ENCODE measurements at regions not wholly inside any gene's neighbourhood (a gene's known extent, or its start where the extent isn't known, plus 50 kb on each side); places are given as distances from the start of the nearest gene placed in this dataset.

- no peak for DNase-seq (ENCODE audit: low read depth in 1 of 2, low spot score in 2 of 2)
Observed at GRCh38 chr20:10986586-10986985, 312.8 kb upstream of the JAG1 start.

More at GRCh38 chr20:10986586-10986985, 312.8 kb upstream of the JAG1 start:
- H3K18ac ChIP-seq (ENCODE audit: extremely low read depth, low read length): no peak overlapping the region
- H3K23ac ChIP-seq (ENCODE audit: insufficient read length): no peak overlapping the region
- ChIA-PET POLR2A (ENCODE audit: partially characterized antibody) (no interaction called here), CTCF (ENCODE audit: partially characterized antibody) (interaction anchor here (1.1 to 1.2 kb wide), 2 partner anchors 10 to 16 kb away, joined by 3 read pairs; no protein-coding TSS in a partner anchor)
- H2BK15ac ChIP-seq (ENCODE audit: low read length): no peak overlapping the region
- H3K56ac ChIP-seq (replicated peaks; ENCODE audit: insufficient read length, low read depth, low read length): no peak overlapping the region
- H3K14ac ChIP-seq (ENCODE audit: insufficient read length): no peak overlapping the region
- H3K4ac ChIP-seq (replicated peaks; ENCODE audit: insufficient read length, low read depth, low read length): no peak overlapping the region
- FAIRE-seq: no peak
- H4K91ac ChIP-seq (replicated peaks; ENCODE audit: insufficient read length, low read length): no peak overlapping the region
- no peaks in the 10 kb centered on the region for H3K4me1 ChIP-seq (replicated peaks in 1 of 4; ENCODE audit: control insufficient read depth in 3 of 4, insufficient read depth in 4 of 4, low read length in 3 of 4)
- no peaks in the 10 kb centered on the region for H3K79me2 ChIP-seq (ENCODE audit: control insufficient read depth in 1 of 2, insufficient read depth in 2 of 2, low read length in 2 of 2)
- no peaks in the 10 kb centered on the region for H3K23me2 ChIP-seq (ENCODE audit: low read depth, low read length)
- H3K9ac ChIP-seq (replicated peaks in 1 of 4; ENCODE audit: extremely low read depth in 1 of 4, low read depth in 3 of 4, low read length in 3 of 4): no peak overlapping the region
- no peak overlapping the region for H3K4me2 ChIP-seq (ENCODE audit: insufficient read depth in 1 of 2, low read depth in 2 of 2, low read length in 2 of 2)
- no peak for TF ChIP-seq MAFK (IDR thresholded peaks at IDR 0.05; ENCODE audit: low read depth, low read length)
- TF ChIP-seq JUND (IDR thresholded peaks at IDR 0.05; ENCODE audit: low read length): no peak
- H3K36me3 ChIP-seq (ENCODE audit: control insufficient read depth in 2 of 4, insufficient read depth in 4 of 4, low read length in 3 of 4): no peaks in the 10 kb centered on the region
- H2BK120ac ChIP-seq (replicated peaks; ENCODE audit: low read depth, low read length): no peak overlapping the region
- H3K27ac ChIP-seq (ENCODE audit: low read depth, low read length): no peak overlapping the region
- H3K79me1 ChIP-seq (ENCODE audit: low read depth, low read length): no peaks in the 10 kb centered on the region
- H2BK12ac ChIP-seq (ENCODE audit: low read depth, low read length): no peak overlapping the region
- no peak overlapping the region for H2BK5ac ChIP-seq (ENCODE audit: low read depth, low read length)
- peak overlapping the region; percentile 40; the same call in 1 of the 2 replicates for H2AFZ ChIP-seq (ENCODE audit: low read length)
- no peak overlapping the region for H2BK20ac ChIP-seq (ENCODE audit: low read length)
- no peaks in the 10 kb centered on the region for H4K20me1 ChIP-seq (replicated peaks in 1 of 2; ENCODE audit: control insufficient read depth in 1 of 2, insufficient read depth in 2 of 2, low read length in 2 of 2)
- no peak overlapping the region for H3K4me3 ChIP-seq (ENCODE audit: extremely low read depth in 1 of 4, insufficient read depth in 2 of 4, low read depth in 3 of 4, low read length in 4 of 4)
- WGBS, 2 experiments (ENCODE audit: extremely low coverage in 1 of 2, insufficient coverage in 1 of 2, insufficient read length in 1 of 2, insufficient replicate concordance in 2 of 2, low coverage in 1 of 2, low lambda C conversion rate in 2 of 2, missing lambda C conversion rate in 1 of 2): 97% methylated on average over 5 of the region's 5 CpGs; no CpG with 5 or more reads in 1 of the 2 experiments
- no peak overlapping the region; the same call in 1 of the 2 replicates for H4K8ac ChIP-seq (ENCODE audit: extremely low read depth, insufficient read depth, low read length)
- H3K9me3 ChIP-seq (ENCODE audit: insufficient read depth in 2 of 2, low read depth in 1 of 2, low read length in 1 of 2): no peaks in the 10 kb centered on the region
- H2AK5ac ChIP-seq (ENCODE audit: low read depth, low read length): no peak overlapping the region
- H4K5ac ChIP-seq (ENCODE audit: insufficient read length, low read depth, low read length): no peak overlapping the region
- no peaks in the 10 kb centered on the region; a peak in 1 of 7 replicates for H3K27me3 ChIP-seq (replicated peaks in 1 of 4; ENCODE audit: control insufficient read depth in 3 of 4, extremely low read depth in 1 of 4, insufficient read depth in 3 of 4, low read length in 3 of 4)

All from H1 (cell line).